ENCODE measurements at regions not wholly inside any gene's neighbourhood (a gene's known extent, or its start where the extent isn't known, plus 50 kb on each side); places are given as distances from the start of the nearest gene placed in this dataset.

DNA sequence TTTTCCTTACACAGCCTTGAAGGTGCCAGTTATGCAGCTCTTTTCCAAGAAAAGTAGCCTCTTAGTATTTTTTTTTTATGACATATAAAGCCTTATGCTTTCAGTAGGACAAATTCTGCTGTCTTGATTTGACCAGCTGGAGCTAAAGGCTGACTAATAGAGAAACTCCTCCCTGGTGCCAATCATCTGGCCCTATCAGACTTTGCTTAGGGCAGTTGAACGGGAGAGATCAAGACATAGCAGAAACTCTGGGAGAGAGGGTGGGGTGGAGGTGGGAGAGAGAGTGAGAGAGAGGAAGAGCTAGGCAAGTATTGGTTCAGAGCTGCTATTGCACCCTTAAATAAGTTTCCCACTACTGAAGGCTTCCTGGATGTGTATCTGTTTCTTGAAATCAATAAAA is 100.2 kb downstream of the SEC61B start:
- Mint-ChIP-seq H3K27ac (no peak overlapping the region), H3K36me3 (ENCODE audit: low read depth) (no peaks in the 10 kb centered on the region), H3K27me3 (peaks cover 25% of the 10 kb centered on the region), H3K9me3 (no peaks in the 10 kb centered on the region), H3K4me1 (ENCODE audit: low read depth) (no peaks in the 10 kb centered on the region), H3K4me3 (no peak overlapping the region)
- TF ChIP-seq, protein P1, sequence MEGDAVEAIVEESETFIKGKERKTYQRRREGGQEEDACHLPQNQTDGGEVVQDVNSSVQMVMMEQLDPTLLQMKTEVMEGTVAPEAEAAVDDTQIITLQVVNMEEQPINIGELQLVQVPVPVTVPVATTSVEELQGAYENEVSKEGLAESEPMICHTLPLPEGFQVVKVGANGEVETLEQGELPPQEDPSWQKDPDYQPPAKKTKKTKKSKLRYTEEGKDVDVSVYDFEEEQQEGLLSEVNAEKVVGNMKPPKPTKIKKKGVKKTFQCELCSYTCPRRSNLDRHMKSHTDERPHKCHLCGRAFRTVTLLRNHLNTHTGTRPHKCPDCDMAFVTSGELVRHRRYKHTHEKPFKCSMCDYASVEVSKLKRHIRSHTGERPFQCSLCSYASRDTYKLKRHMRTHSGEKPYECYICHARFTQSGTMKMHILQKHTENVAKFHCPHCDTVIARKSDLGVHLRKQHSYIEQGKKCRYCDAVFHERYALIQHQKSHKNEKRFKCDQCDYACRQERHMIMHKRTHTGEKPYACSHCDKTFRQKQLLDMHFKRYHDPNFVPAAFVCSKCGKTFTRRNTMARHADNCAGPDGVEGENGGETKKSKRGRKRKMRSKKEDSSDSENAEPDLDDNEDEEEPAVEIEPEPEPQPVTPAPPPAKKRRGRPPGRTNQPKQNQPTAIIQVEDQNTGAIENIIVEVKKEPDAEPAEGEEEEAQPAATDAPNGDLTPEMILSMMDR (IDR thresholded peaks at IDR 0.05): no peak
- ChIA-PET CTCF (no interaction called here), POLR2A (no interaction called here)
- Histone ChIP-seq H3K36me3 (ENCODE audit: insufficient read depth, low read length) (no peaks in the 10 kb centered on the region), H3K9me3 (ENCODE audit: control insufficient read depth in 1 of 2, insufficient read depth in 1 of 2, low read length in 2 of 2) (no peaks in the 10 kb centered on the region), H3K4me3 (ENCODE audit: low read length) (no peak overlapping the region), H3K27ac (ENCODE audit: low read depth in 1 of 2, low read length in 2 of 2) (no peak overlapping the region), H3K27me3 (ENCODE audit: control insufficient read depth in 1 of 2, insufficient read depth in 2 of 2, low read length in 2 of 2) (peaks cover 0 to 12% of the 10 kb centered on the region in 2 experiments), H3K4me1 (ENCODE audit: insufficient read depth, low read length) (no peaks in the 10 kb centered on the region)
- ATAC-seq (ENCODE audit: poor library complexity) (no peak), DNase-seq (no peak)
- intact Hi-C loops (cut with DNase I, micrococcal nuclease): no loop called here

DNA sequence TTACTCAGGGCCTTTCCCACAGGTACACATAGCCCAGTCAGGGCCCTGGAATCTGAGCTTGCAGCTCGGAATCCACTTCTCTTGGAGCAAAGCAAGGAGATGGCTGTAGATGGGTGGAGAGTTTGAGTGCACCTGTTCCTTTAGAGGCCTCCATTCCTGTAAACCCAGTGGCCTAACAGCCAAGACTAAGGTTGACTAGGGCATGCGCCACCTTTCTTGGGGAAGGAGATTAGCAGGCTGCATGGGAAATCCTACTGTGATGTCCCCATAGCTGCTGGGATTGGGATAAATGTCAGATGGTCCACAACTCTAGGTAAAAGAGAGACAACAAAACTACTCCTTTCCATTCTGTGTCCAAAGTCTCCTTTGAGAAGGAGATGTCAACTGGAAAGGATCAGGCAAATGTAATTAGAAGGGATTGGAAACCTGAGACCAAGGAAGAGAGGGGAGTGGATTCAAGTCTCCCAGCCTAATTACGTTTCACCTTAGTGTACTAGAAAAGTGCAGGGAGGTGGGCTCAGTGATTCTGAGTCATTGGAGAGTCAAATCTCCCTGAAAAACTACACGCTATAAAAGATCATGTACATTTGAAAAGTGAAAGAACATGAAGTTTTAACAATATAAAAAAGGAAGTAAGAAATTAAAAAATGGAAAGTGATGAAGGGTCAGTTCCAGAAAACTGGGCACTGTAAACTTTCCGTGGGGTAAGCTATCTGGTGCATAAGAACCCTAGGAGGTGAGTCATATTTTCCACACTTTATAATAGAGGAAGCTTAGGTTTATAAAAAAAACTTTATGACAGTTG is 104.2 kb downstream of the SEC61B start:
- no peak overlapping the region for H3K4me3 ChIP-seq (ENCODE audit: low read length)
- TF ChIP-seq, protein P1 (IDR thresholded peaks at IDR 0.05): no peak
- ATAC-seq (ENCODE audit: poor library complexity) (no peak), DNase-seq (peak in 3 of 14 experiments; percentile 6 to 15 (median 11))
- ChIA-PET CTCF (no interaction called here), POLR2A (no interaction called here)
- peaks cover 14% of the 10 kb centered on the region for H3K27me3 Mint-ChIP-seq
- no peaks in the 10 kb centered on the region for H3K36me3 Mint-ChIP-seq (ENCODE audit: low read depth)
- H3K9me3 ChIP-seq (ENCODE audit: control insufficient read depth in 1 of 2, insufficient read depth in 1 of 2, low read length in 2 of 2): no peaks in the 10 kb centered on the region
- no peak overlapping the region for H3K27ac ChIP-seq (ENCODE audit: low read depth in 1 of 2, low read length in 2 of 2)
- no peaks in the 10 kb centered on the region for H3K4me1 ChIP-seq (ENCODE audit: insufficient read depth, low read length)
- no peak overlapping the region for H3K4me3 Mint-ChIP-seq
- intact Hi-C loops (cut with DNase I, micrococcal nuclease): no loop called here
- H3K9me3 Mint-ChIP-seq: no peaks in the 10 kb centered on the region
- no peak overlapping the region for H3K27ac Mint-ChIP-seq
- H3K36me3 ChIP-seq (ENCODE audit: insufficient read depth, low read length): no peaks in the 10 kb centered on the region
- peaks cover 0 to 12% of the 10 kb centered on the region in 2 experiments for H3K27me3 ChIP-seq (ENCODE audit: control insufficient read depth in 1 of 2, insufficient read depth in 2 of 2, low read length in 2 of 2)
- H3K4me1 Mint-ChIP-seq (ENCODE audit: low read depth): no peaks in the 10 kb centered on the region

DNA sequence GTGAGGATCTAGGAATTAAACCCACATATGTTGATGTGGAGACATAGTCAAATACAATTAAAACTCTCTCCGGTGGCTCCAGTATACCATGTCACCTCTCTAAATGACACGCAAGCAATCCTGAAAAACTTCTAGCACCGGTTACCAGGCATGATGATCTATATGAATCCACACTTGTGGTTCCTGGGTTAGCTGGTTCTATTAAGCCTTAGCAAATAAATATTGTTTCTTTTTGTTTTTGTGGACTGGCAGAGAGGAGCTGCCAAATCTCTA is 104.8 kb downstream of the SEC61B start:
- H3K9me3 ChIP-seq (ENCODE audit: control insufficient read depth in 1 of 2, insufficient read depth in 1 of 2, low read length in 2 of 2): no peaks in the 10 kb centered on the region
- peaks cover 9% of the 10 kb centered on the region for H3K27me3 Mint-ChIP-seq
- ChIA-PET CTCF (no interaction called here), POLR2A (no interaction called here)
- H3K9me3 Mint-ChIP-seq: no peaks in the 10 kb centered on the region
- TF ChIP-seq, protein P1 (IDR thresholded peaks at IDR 0.05): no peak
- H3K27ac ChIP-seq (ENCODE audit: low read depth in 1 of 2, low read length in 2 of 2): no peak overlapping the region
- H3K4me1 Mint-ChIP-seq (ENCODE audit: low read depth): no peaks in the 10 kb centered on the region
- no peak overlapping the region for H3K4me3 Mint-ChIP-seq
- H3K27ac Mint-ChIP-seq: no peak overlapping the region
- intact Hi-C loops (cut with DNase I, micrococcal nuclease): no loop called here
- no peak for ATAC-seq (ENCODE audit: poor library complexity)
- no peaks in the 10 kb centered on the region for H3K4me1 ChIP-seq (ENCODE audit: insufficient read depth, low read length)
- no peak for DNase-seq
- no peaks in the 10 kb centered on the region for H3K36me3 Mint-ChIP-seq (ENCODE audit: low read depth)
- H3K36me3 ChIP-seq (ENCODE audit: insufficient read depth, low read length): no peaks in the 10 kb centered on the region
- peaks cover 0 to 12% of the 10 kb centered on the region in 2 experiments for H3K27me3 ChIP-seq (ENCODE audit: control insufficient read depth in 1 of 2, insufficient read depth in 2 of 2, low read length in 2 of 2)
- no peak overlapping the region for H3K4me3 ChIP-seq (ENCODE audit: low read length)

All from CD4-positive, alpha-beta T cell (primary cell).